ENCODE measurements at regions not wholly inside any gene's neighbourhood (a gene's known extent, or its start where the extent isn't known, plus 50 kb on each side); places are given as distances from the start of the nearest gene placed in this dataset.

- TF ChIP-seq EGR1 (IDR thresholded peaks at IDR 0.05) (no peak), ZBTB7A (IDR thresholded peaks at IDR 0.05; ENCODE audit: low read depth) (no peak), MAX (IDR thresholded peaks at IDR 0.05) (no peak), CEBPB (IDR thresholded peaks at IDR 0.05) (no peak), EP300 (IDR thresholded peaks at IDR 0.05; ENCODE audit: borderline replicate concordance) (no peak), FOXM1 (IDR thresholded peaks at IDR 0.05; ENCODE audit: borderline replicate concordance, low read depth) (no peak), TEAD4 (IDR thresholded peaks at IDR 0.05) (no peak), TCF12 (IDR thresholded peaks at IDR 0.05; ENCODE audit: low read depth) (no peak), CREB1 (IDR thresholded peaks at IDR 0.05; ENCODE audit: low read depth) (no peak), NFIC (IDR thresholded peaks at IDR 0.05) (no peak)
- TF ChIP-seq, protein P1, sequence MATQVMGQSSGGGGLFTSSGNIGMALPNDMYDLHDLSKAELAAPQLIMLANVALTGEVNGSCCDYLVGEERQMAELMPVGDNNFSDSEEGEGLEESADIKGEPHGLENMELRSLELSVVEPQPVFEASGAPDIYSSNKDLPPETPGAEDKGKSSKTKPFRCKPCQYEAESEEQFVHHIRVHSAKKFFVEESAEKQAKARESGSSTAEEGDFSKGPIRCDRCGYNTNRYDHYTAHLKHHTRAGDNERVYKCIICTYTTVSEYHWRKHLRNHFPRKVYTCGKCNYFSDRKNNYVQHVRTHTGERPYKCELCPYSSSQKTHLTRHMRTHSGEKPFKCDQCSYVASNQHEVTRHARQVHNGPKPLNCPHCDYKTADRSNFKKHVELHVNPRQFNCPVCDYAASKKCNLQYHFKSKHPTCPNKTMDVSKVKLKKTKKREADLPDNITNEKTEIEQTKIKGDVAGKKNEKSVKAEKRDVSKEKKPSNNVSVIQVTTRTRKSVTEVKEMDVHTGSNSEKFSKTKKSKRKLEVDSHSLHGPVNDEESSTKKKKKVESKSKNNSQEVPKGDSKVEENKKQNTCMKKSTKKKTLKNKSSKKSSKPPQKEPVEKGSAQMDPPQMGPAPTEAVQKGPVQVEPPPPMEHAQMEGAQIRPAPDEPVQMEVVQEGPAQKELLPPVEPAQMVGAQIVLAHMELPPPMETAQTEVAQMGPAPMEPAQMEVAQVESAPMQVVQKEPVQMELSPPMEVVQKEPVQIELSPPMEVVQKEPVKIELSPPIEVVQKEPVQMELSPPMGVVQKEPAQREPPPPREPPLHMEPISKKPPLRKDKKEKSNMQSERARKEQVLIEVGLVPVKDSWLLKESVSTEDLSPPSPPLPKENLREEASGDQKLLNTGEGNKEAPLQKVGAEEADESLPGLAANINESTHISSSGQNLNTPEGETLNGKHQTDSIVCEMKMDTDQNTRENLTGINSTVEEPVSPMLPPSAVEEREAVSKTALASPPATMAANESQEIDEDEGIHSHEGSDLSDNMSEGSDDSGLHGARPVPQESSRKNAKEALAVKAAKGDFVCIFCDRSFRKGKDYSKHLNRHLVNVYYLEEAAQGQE (IDR thresholded peaks at IDR 0.05; ENCODE audit: low read depth), result no peak
These were observed 95.9 kb downstream of the OTUD1 start for GRCh38 chr10:23534761-23535160.

GRCh38 chr10:23535381-23535780, 96.5 kb downstream of the OTUD1 start:
- TF ChIP-seq, protein P1 (IDR thresholded peaks at IDR 0.05; ENCODE audit: low read depth), result no peak
- no peak for TF ChIP-seq FOXM1 (IDR thresholded peaks at IDR 0.05; ENCODE audit: borderline replicate concordance, low read depth)

- TF ChIP-seq TAF1 (IDR thresholded peaks at IDR 0.05; ENCODE audit: low read depth) (no peak), MAX (IDR thresholded peaks at IDR 0.05) (no peak), EP300 (IDR thresholded peaks at IDR 0.05; ENCODE audit: borderline replicate concordance) (no peak), TCF12 (IDR thresholded peaks at IDR 0.05; ENCODE audit: low read depth) (no peak), USF1 (IDR thresholded peaks at IDR 0.05) (no peak), CREB1 (IDR thresholded peaks at IDR 0.05; ENCODE audit: low read depth) (no peak), TEAD4 (IDR thresholded peaks at IDR 0.05) (no peak), RAD21 (IDR thresholded peaks at IDR 0.05; ENCODE audit: low read depth) (no peak), EGR1 (IDR thresholded peaks at IDR 0.05) (no peak), ZBTB7A (IDR thresholded peaks at IDR 0.05; ENCODE audit: low read depth) (no peak), YY1 (IDR thresholded peaks at IDR 0.05; ENCODE audit: low read depth) (no peak), FOXM1 (IDR thresholded peaks at IDR 0.05; ENCODE audit: borderline replicate concordance, low read depth) (no peak), NFIC (IDR thresholded peaks at IDR 0.05) (no peak)
- TF ChIP-seq, protein P1 (IDR thresholded peaks at IDR 0.05; ENCODE audit: low read depth), result no peak
These were observed 100.1 kb downstream of the OTUD1 start for GRCh38 chr10:23538968-23539367.

DNA sequence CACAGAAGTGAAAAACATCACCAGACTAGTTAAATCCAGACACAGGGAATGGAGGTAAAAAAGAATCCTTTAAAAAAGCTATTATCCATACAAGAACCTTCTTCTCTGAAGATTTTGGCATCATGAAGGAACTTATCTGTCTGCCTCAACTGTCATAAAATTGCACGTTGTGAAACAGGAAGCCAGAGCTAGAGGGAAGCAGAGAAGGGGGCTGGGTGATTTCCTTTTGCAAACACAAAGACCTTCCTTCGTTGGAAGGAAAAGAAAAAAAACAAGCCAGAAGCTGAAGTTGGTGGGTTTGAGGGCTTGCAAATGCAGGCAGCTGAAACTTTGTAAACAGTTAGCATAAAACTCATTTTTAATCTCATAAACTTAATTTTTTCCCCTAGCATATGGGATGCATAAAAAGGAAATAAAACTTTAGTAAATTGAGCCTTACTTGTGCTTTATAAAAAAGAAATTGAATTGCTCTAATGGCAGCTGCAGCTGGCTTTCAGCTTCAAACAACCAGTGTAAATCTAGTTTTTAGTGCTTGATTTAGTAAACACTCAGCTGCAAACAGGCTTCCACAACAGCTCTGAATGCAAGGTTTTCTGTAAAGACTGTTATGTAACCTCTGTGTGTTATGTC, 101.6 kb downstream of the OTUD1 start:
- TF ChIP-seq ZBTB7A (IDR thresholded peaks at IDR 0.05; ENCODE audit: low read depth) (no peak), RAD21 (IDR thresholded peaks at IDR 0.05; ENCODE audit: low read depth) (no peak), CREB1 (IDR thresholded peaks at IDR 0.05; ENCODE audit: low read depth) (no peak), FOXM1 (IDR thresholded peaks at IDR 0.05; ENCODE audit: borderline replicate concordance, low read depth) (no peak), TCF12 (IDR thresholded peaks at IDR 0.05; ENCODE audit: low read depth) (no peak), TEAD4 (IDR thresholded peaks at IDR 0.05) (no peak), USF1 (IDR thresholded peaks at IDR 0.05) (no peak), EP300 (IDR thresholded peaks at IDR 0.05; ENCODE audit: borderline replicate concordance) (no peak), CEBPB (IDR thresholded peaks at IDR 0.05) (no peak), YY1 (IDR thresholded peaks at IDR 0.05; ENCODE audit: low read depth) (no peak), TAF1 (IDR thresholded peaks at IDR 0.05; ENCODE audit: low read depth) (no peak), EGR1 (IDR thresholded peaks at IDR 0.05) (no peak), NFIC (IDR thresholded peaks at IDR 0.05) (no peak), MAX (IDR thresholded peaks at IDR 0.05) (no peak)
- TF ChIP-seq, protein P1 (IDR thresholded peaks at IDR 0.05; ENCODE audit: low read depth), result no peak

Measured in Ishikawa (cell line).